GM18519 (cell line): ENCODE measurements at regions not wholly inside any gene's neighbourhood (a gene's known extent, or its start where the extent isn't known, plus 50 kb on each side); places are given as distances from the start of the nearest gene placed in this dataset.

Source experiments
- ATAC-seq: cut with Tn5 transposase; IDR thresholded peaks from one replicate; pipeline ENCODE4 v1.9.1; 2021; ENCODE audit warnings: mild to moderate bottlenecking, moderate library complexity; ENCODE audit not compliant: unreplicated experiment, low FRiP score

- ATAC-seq = no peak
Observed at GRCh38 chr1:4964634-4965345, 310.4 kb downstream of the AJAP1 start.

- ATAC-seq = no peak
Observed at GRCh38 chr1:4963251-4963650, 308.8 kb downstream of the AJAP1 start.

GRCh38 chr1:4962836-4963235 is 308.4 kb downstream of the AJAP1 start:
- ATAC-seq = no peak

- no peak for ATAC-seq
Observed at GRCh38 chr1:4961935-4962645, 307.7 kb downstream of the AJAP1 start.

- ATAC-seq = no peak
Observed at GRCh38 chr1:4960782-4961475, 306.5 kb downstream of the AJAP1 start.

GRCh38 chr1:4960336-4960735 is 305.9 kb downstream of the AJAP1 start:
- no peak for ATAC-seq

- no peak for ATAC-seq
Observed at GRCh38 chr1:4959216-4959615, 304.8 kb downstream of the AJAP1 start.

- no peak for ATAC-seq
Observed at GRCh38 chr1:4957027-4957426, 302.6 kb downstream of the AJAP1 start.

GRCh38 chr1:4954392-4954791 is 300.0 kb downstream of the AJAP1 start:
- ATAC-seq = no peak

GRCh38 chr1:4951601-4952000 is 297.2 kb downstream of the AJAP1 start:
- no peak for ATAC-seq

GRCh38 chr1:4946343-4946742 is 291.9 kb downstream of the AJAP1 start:
- ATAC-seq = no peak

- no peak for ATAC-seq
Observed at GRCh38 chr1:4944911-4945310, 290.5 kb downstream of the AJAP1 start.

GRCh38 chr1:4944072-4944471 is 289.7 kb downstream of the AJAP1 start:
- ATAC-seq = no peak

- no peak for ATAC-seq
Observed at GRCh38 chr1:4939266-4939665, 284.9 kb downstream of the AJAP1 start.

GRCh38 chr1:4937876-4938534 is 283.6 kb downstream of the AJAP1 start:
- no peak for ATAC-seq

GRCh38 chr1:4935807-4936206 is 281.4 kb downstream of the AJAP1 start:
- no peak for ATAC-seq

- no peak for ATAC-seq
Observed at GRCh38 chr1:4933232-4933631, 278.8 kb downstream of the AJAP1 start.

- ATAC-seq = no peak
Observed at GRCh38 chr1:4932311-4933030, 278.1 kb downstream of the AJAP1 start.

GRCh38 chr1:4931486-4931885 is 277.1 kb downstream of the AJAP1 start:
- no peak for ATAC-seq

GRCh38 chr1:4928186-4928585 is 273.8 kb downstream of the AJAP1 start:
- no peak for ATAC-seq
